ENCODE measurements at regions not wholly inside any gene's neighbourhood (a gene's known extent, or its start where the extent isn't known, plus 50 kb on each side); places are given as distances from the start of the nearest gene placed in this dataset.
A peak's percentile ranks its signal among the peaks of the same experiment; 100 is the strongest.
"Not testable (repeated sequence)": the region's sequence is repeated elsewhere in the genome, so short reads cannot be mapped to it uniquely, and the experiment has no call there.

GRCh38 chr10:7108141-7108540 lies 302.7 kb downstream of the SFMBT2 start:
- no peak for DNase-seq (ENCODE audit: low read depth in 4 of 4, low spot score in 3 of 4)

GRCh38 chr10:7107285-7107684 lies 303.5 kb downstream of the SFMBT2 start:
- no peak for DNase-seq (ENCODE audit: low read depth in 4 of 4, low spot score in 3 of 4)

- DNase-seq (ENCODE audit: low read depth in 4 of 4, low spot score in 3 of 4): not testable (repeated sequence)
Observed at GRCh38 chr10:7104379-7104778, 306.5 kb downstream of the SFMBT2 start.

- DNase-seq (ENCODE audit: low read depth in 4 of 4, low spot score in 3 of 4): no peak
Observed at GRCh38 chr10:7102557-7103349, 308.1 kb downstream of the SFMBT2 start.

GRCh38 chr10:7102084-7102483 lies 308.8 kb downstream of the SFMBT2 start:
- DNase-seq (ENCODE audit: low read depth in 4 of 4, low spot score in 3 of 4): no peak

- DNase-seq (ENCODE audit: low read depth in 4 of 4, low spot score in 3 of 4): no peak
Observed at GRCh38 chr10:7101451-7101850, 309.4 kb downstream of the SFMBT2 start.

- DNase-seq (ENCODE audit: low read depth in 4 of 4, low spot score in 3 of 4): no peak
Observed at GRCh38 chr10:7100032-7100702, 310.7 kb downstream of the SFMBT2 start.

- no peak for DNase-seq (ENCODE audit: low read depth in 4 of 4, low spot score in 3 of 4)
Observed at GRCh38 chr10:7098160-7098762, 312.6 kb downstream of the SFMBT2 start.

- no peak for DNase-seq (ENCODE audit: low read depth in 4 of 4, low spot score in 3 of 4)
Observed at GRCh38 chr10:7094781-7095180, 316.1 kb downstream of the SFMBT2 start.

- DNase-seq (ENCODE audit: low read depth in 4 of 4, low spot score in 3 of 4): no peak
Observed at GRCh38 chr10:7093368-7093767, 317.5 kb downstream of the SFMBT2 start.

- DNase-seq (ENCODE audit: low read depth in 4 of 4, low spot score in 3 of 4): no peak
Observed at GRCh38 chr10:7092603-7093002, 318.2 kb downstream of the SFMBT2 start.

GRCh38 chr10:7090529-7090928 lies 320.3 kb downstream of the SFMBT2 start:
- DNase-seq (ENCODE audit: low read depth in 4 of 4, low spot score in 3 of 4): peak in 1 of 4 donors; percentile 11

GRCh38 chr10:7085913-7086589 lies 324.8 kb downstream of the SFMBT2 start:
- DNase-seq (ENCODE audit: low read depth in 4 of 4, low spot score in 3 of 4): peak in 2 of 4 donors; percentile 41 to 45

GRCh38 chr10:7085147-7085912 lies 325.5 kb downstream of the SFMBT2 start:
- peak in 1 of 4 donors; percentile 24 for DNase-seq (ENCODE audit: low read depth in 4 of 4, low spot score in 3 of 4)

GRCh38 chr10:7084280-7085005 lies 326.4 kb downstream of the SFMBT2 start:
- DNase-seq (ENCODE audit: low read depth in 4 of 4, low spot score in 3 of 4): no peak

- no peak for DNase-seq (ENCODE audit: low read depth in 4 of 4, low spot score in 3 of 4)
Observed at GRCh38 chr10:7082967-7083366, 327.9 kb downstream of the SFMBT2 start.

- no peak for DNase-seq (ENCODE audit: low read depth in 4 of 4, low spot score in 3 of 4)
Observed at GRCh38 chr10:7077880-7078279, 333.0 kb downstream of the SFMBT2 start.

GRCh38 chr10:7075851-7076250 lies 335.0 kb downstream of the SFMBT2 start:
- DNase-seq (ENCODE audit: low read depth in 4 of 4, low spot score in 3 of 4): no peak

GRCh38 chr10:7075110-7075509 lies 335.7 kb downstream of the SFMBT2 start:
- no peak for DNase-seq (ENCODE audit: low read depth in 4 of 4, low spot score in 3 of 4)

GRCh38 chr10:7071421-7071820 lies 339.4 kb downstream of the SFMBT2 start:
- no peak for DNase-seq (ENCODE audit: low read depth in 4 of 4, low spot score in 3 of 4)

All from left renal pelvis (tissue), 4 donors.